ENCODE measurements at regions not wholly inside any gene's neighbourhood (a gene's known extent, or its start where the extent isn't known, plus 50 kb on each side); places are given as distances from the start of the nearest gene placed in this dataset.

DNA sequence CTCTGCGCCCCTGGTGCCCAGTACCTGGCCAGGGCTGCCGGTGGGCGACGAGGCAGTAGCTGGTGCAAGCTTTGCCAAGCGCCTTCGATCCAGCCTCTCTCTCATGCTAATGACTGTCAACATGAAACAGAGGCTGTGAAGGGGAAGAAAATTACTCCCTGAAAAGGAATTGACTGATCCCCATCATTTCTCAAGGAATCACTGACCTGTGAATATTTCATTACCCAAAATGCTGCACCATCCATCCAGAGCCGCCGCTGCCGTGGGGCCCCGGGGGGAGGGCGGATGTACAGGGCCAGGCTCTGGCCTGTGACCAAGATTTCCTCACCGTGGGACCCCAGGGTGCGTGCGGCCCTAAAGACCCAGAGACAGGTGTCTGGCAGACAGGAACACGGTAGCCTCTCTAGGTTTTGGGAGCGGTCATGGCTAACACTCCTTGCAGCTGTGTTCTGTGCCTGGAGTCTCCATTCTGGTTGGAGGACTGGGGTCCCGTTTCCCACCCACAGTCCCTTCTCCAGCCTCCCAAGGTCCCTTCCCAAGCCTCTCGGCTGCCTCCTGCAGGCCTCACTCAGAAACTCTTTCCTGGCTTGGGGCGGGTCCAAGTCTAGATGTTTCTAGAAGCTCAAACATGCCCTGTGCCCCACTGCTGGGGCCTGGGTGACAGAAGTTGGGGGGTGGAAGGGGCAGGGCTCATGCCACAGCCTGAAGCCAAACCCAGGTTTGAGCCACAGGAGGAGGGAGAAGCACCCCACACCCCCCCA lies 73.3 kb downstream of the ENGASE start:
- no peak for TF ChIP-seq CTCF (IDR thresholded peaks at IDR 0.05; ENCODE audit: extremely low read depth in 1 of 2, insufficient read depth in 1 of 2, low read depth in 1 of 2, low read length in 2 of 2)
- no peak for TF ChIP-seq EZH2 (IDR thresholded peaks at IDR 0.05; ENCODE audit: borderline replicate concordance, low read depth, low read length, severe bottlenecking)
- no peak for TF ChIP-seq POLR2A (IDR thresholded peaks at IDR 0.05; ENCODE audit: low read depth, low read length)
- no peak for TF ChIP-seq POLR2AphosphoS5 (IDR thresholded peaks at IDR 0.05; ENCODE audit: insufficient read depth, low read depth, low read length)
- TF ChIP-seq MYC (IDR thresholded peaks at IDR 0.05; ENCODE audit: low read depth, low read length) = no peak
- no peak for TF ChIP-seq MAX (IDR thresholded peaks at IDR 0.05; ENCODE audit: insufficient read depth, insufficient read length)
